Panc1 (cell line): ENCODE measurements at regions not wholly inside any gene's neighbourhood (a gene's known extent, or its start where the extent isn't known, plus 50 kb on each side); places are given as distances from the start of the nearest gene placed in this dataset.

ENCODE experiments used
- ATAC-seq: fragments of 200-7000 bp; cut with Tn5 transposase; 2 replicates; pipeline ENCODE4 v1.9.1; 2020; ENCODE audit warnings: mild to moderate bottlenecking, moderate library complexity
- BruUV-seq: library from RNA; stranded (reverse); fragments of 400-500 nt; replicated peaks from 2 replicates; lab custom pipeline; 2021; lab: Mats Ljungman, UMichigan
- CTCF ChIA-PET: fragments of 300-600 bp; sonication (Branson Sonifier 250); formaldehyde crosslinking; loops from one replicate; lab custom pipeline; 2022; ENCODE audit warnings: antibody characterized with exemption; lab: Charles Lee
- POLR2A ChIA-PET: fragments of 300-600 bp; sonication (Branson Sonifier 250); formaldehyde crosslinking; loops from one replicate; lab custom pipeline; 2022; ENCODE audit warnings: antibody characterized with exemption; lab: Charles Lee
- DNase-seq: peaks from one replicate; pipeline ENCODE4 v3.0.0-alpha.2; 2010; ENCODE audit warnings: low read depth, low spot score
- H3K27ac ChIP-seq: 2 replicates; pipeline ENCODE4 v1.5.1; 2011; ENCODE audit warnings: mild to moderate bottlenecking, low read length, inconsistent platforms
- H3K27me3 ChIP-seq: fragments of 200-500 bp; sonication (Bioruptor generic); 2 replicates; pipeline ENCODE4 v1.6.0; 2014; ENCODE audit warnings: low read length, inconsistent platforms; ENCODE audit not compliant: control insufficient read depth, insufficient read depth
- H3K36me3 ChIP-seq: fragments of 200-500 bp; sonication (Bioruptor generic); 2 replicates; pipeline ENCODE4 v1.5.1; 2014; ENCODE audit warnings: inconsistent platforms, mild to moderate bottlenecking, low read length, moderate library complexity; ENCODE audit not compliant: control insufficient read depth, insufficient read depth
- H3K4me1 ChIP-seq: 2 replicates; pipeline ENCODE4 v1.5.1; 2011; ENCODE audit warnings: inconsistent platforms, mild to moderate bottlenecking, low read length, moderate library complexity; ENCODE audit not compliant: control insufficient read depth, insufficient read depth
- H3K4me3 ChIP-seq, 2 experiments: 2 replicates each; pipeline ENCODE4 v1.5.1; 2011 to 2012; ENCODE audit warnings: low read depth in 2 of 2, low read length in 2 of 2, mild to moderate bottlenecking in 2 of 2, inconsistent platforms in 1 of 2, moderate library complexity in 1 of 2
- H3K9me3 ChIP-seq: fragments of 200-500 bp; sonication (Bioruptor generic); 2 replicates; pipeline ENCODE4 v1.5.1; 2014; ENCODE audit warnings: low read depth, mild to moderate bottlenecking, inconsistent platforms, low read length, moderate library complexity; ENCODE audit not compliant: control insufficient read depth, insufficient read depth
- POLR2AphosphoS5 ChIP-seq: IDR thresholded peaks from 2 replicates; pipeline ENCODE4 v1.6.1; 2012; ENCODE audit warnings: mild to moderate bottlenecking, low read depth, low read length, moderate library complexity
- SIN3A ChIP-seq: IDR thresholded peaks from 2 replicates; pipeline ENCODE4 v1.6.1; 2012; ENCODE audit warnings: low read depth, mild to moderate bottlenecking, low read length, moderate library complexity, borderline replicate concordance; ENCODE audit not compliant: insufficient read depth
- TCF7L2 ChIP-seq: IDR thresholded peaks from 2 replicates; pipeline ENCODE4 v1.6.1; 2011; ENCODE audit warnings: mild to moderate bottlenecking, low read depth, low read length, inconsistent platforms
- in situ Hi-C: cut with HindIII; loops from 2 replicates; pipeline ENCODE4 v1.10.0; 2016; ENCODE audit warnings: low sequenced_read_pairs, low pct_unique_long_range_greater_than_20kb
- intact Hi-C: fragments of 100-400 bp; cut with micrococcal nuclease; formaldehyde crosslinking; loops from one replicate; pipeline ENCODE4 v1.10.0; 2022; ENCODE audit not compliant: unreplicated experiment
- TF ChIP-seq, protein P1 (sequence below): fragments of 450-650 bp; IDR thresholded peaks from 2 replicates; pipeline ENCODE4 v1.5.1; 2017; ENCODE audit warnings: mild to moderate bottlenecking
- TF ChIP-seq, protein P2 (sequence below), 2 experiments: IDR thresholded peaks; 2 replicates each; pipeline ENCODE4 v1.6.1; 2011 to 2012; ENCODE audit warnings: low read depth in 2 of 2, control low read depth in 1 of 2, low read length in 1 of 2, mild to moderate bottlenecking in 1 of 2, moderate library complexity in 1 of 2; ENCODE audit not compliant: insufficient read depth in 1 of 2

DNA sequence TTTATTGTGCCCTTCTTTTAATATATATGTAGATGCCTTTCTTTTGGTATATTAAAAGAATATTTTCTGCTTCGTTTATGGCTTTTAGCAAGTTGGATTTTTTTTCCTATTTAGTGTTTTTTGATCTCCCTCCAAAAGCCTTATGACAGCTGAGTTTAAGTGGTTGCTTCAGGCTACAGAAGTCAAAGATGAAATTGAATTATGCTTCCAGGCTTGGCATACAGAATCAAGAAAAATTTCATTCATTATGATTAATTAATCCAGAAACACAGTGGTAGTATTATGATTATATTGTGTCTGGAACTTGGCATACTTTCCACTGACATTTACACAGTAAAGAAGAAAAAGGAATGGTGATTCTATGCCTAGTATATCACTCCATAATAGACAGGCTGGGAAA lies 63.8 kb upstream of the SEM1 start:
- in situ Hi-C loops (no loop called here), intact Hi-C loops (no loop called here)
- Histone ChIP-seq H3K36me3 (no peaks in the 10 kb centered on the region), H3K9me3 (no peaks in the 10 kb centered on the region), H3K4me3 (no peak overlapping the region), H3K27me3 (no peaks in the 10 kb centered on the region), H3K4me1 (no peaks in the 10 kb centered on the region), H3K27ac (no peak overlapping the region)
- ChIA-PET CTCF (no interaction called here), POLR2A (no interaction called here)
- DNase-seq (no peak), ATAC-seq (no peak)
- BruUV-seq: no TSS peak
- TF ChIP-seq, protein P1, sequence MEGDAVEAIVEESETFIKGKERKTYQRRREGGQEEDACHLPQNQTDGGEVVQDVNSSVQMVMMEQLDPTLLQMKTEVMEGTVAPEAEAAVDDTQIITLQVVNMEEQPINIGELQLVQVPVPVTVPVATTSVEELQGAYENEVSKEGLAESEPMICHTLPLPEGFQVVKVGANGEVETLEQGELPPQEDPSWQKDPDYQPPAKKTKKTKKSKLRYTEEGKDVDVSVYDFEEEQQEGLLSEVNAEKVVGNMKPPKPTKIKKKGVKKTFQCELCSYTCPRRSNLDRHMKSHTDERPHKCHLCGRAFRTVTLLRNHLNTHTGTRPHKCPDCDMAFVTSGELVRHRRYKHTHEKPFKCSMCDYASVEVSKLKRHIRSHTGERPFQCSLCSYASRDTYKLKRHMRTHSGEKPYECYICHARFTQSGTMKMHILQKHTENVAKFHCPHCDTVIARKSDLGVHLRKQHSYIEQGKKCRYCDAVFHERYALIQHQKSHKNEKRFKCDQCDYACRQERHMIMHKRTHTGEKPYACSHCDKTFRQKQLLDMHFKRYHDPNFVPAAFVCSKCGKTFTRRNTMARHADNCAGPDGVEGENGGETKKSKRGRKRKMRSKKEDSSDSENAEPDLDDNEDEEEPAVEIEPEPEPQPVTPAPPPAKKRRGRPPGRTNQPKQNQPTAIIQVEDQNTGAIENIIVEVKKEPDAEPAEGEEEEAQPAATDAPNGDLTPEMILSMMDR: no peak
- TF ChIP-seq, protein P2, sequence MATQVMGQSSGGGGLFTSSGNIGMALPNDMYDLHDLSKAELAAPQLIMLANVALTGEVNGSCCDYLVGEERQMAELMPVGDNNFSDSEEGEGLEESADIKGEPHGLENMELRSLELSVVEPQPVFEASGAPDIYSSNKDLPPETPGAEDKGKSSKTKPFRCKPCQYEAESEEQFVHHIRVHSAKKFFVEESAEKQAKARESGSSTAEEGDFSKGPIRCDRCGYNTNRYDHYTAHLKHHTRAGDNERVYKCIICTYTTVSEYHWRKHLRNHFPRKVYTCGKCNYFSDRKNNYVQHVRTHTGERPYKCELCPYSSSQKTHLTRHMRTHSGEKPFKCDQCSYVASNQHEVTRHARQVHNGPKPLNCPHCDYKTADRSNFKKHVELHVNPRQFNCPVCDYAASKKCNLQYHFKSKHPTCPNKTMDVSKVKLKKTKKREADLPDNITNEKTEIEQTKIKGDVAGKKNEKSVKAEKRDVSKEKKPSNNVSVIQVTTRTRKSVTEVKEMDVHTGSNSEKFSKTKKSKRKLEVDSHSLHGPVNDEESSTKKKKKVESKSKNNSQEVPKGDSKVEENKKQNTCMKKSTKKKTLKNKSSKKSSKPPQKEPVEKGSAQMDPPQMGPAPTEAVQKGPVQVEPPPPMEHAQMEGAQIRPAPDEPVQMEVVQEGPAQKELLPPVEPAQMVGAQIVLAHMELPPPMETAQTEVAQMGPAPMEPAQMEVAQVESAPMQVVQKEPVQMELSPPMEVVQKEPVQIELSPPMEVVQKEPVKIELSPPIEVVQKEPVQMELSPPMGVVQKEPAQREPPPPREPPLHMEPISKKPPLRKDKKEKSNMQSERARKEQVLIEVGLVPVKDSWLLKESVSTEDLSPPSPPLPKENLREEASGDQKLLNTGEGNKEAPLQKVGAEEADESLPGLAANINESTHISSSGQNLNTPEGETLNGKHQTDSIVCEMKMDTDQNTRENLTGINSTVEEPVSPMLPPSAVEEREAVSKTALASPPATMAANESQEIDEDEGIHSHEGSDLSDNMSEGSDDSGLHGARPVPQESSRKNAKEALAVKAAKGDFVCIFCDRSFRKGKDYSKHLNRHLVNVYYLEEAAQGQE (IDR thresholded peaks at IDR 0.05; ENCODE audit: insufficient read depth in 1 of 2, low read depth in 2 of 2, low read length in 1 of 2): no peak
- no peak for TF ChIP-seq TCF7L2
- no peak for TF ChIP-seq POLR2AphosphoS5
- TF ChIP-seq SIN3A: no peak

DNA sequence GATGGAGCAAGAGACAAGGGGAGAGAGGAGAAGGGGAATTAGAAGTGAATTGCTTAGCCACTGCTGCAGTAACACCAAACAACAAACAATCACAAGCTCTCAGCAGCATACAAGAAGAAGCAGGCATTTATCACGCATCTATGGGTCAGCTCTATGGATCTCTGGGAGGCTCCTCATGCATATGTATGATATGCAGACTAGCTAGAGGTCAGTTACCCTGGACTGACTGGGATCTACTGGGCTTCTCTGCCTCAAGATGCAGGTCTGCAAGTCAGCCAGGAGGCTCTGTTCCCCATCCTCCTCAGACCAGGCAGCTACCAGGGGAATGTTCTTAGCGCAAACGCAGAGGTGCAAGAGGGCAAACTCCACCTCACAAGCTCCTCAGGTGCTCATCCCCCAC lies 64.7 kb upstream of the SEM1 start:
- no TSS peak for BruUV-seq
- no peak overlapping the region for H3K4me3 ChIP-seq
- H3K36me3 ChIP-seq: no peaks in the 10 kb centered on the region
- H3K27ac ChIP-seq: no peak overlapping the region
- H3K4me1 ChIP-seq: no peaks in the 10 kb centered on the region
- no peak for ATAC-seq
- H3K9me3 ChIP-seq: no peaks in the 10 kb centered on the region
- POLR2A ChIA-PET: no interaction called here
- intact Hi-C loops (no loop called here), in situ Hi-C loops (no loop called here)
- DNase-seq: no peak
- TF ChIP-seq SIN3A (no peak), POLR2AphosphoS5 (no peak), TCF7L2 (no peak)
- TF ChIP-seq, protein P1: no peak
- TF ChIP-seq, protein P2 (IDR thresholded peaks at IDR 0.05; ENCODE audit: insufficient read depth in 1 of 2, low read depth in 2 of 2, low read length in 1 of 2): no peak
- CTCF ChIA-PET: no interaction called here
- no peaks in the 10 kb centered on the region for H3K27me3 ChIP-seq
